ENCODE measurements at regions not wholly inside any gene's neighbourhood (a gene's known extent, or its start where the extent isn't known, plus 50 kb on each side); places are given as distances from the start of the nearest gene placed in this dataset.

DNA sequence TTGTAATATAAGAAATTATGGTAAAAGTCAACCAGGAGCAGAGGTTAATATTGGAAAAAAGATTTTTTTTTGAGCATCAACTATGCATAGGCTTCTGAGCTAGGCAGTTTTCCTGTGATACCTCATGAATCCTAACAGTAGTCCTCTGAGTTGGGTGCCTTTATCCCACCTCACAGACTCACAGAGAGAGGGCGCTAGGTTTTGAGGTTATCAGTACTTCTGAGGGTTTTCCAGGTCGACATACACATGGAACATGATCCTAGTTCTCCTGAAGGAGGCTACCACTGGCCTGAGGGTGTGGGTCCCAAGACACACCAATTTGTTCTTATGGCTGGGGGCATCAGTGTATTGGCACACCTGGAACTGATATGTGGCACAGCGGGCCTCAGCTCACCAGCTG, 358.8 kb upstream of the JAG1 start:
- ChIA-PET CTCF (ENCODE audit: unreplicated experiment) (no interaction called here), POLR2A (no interaction called here)
- no TSS peak for BruUV-seq (replicated peaks)
- TF ChIP-seq, protein P1, sequence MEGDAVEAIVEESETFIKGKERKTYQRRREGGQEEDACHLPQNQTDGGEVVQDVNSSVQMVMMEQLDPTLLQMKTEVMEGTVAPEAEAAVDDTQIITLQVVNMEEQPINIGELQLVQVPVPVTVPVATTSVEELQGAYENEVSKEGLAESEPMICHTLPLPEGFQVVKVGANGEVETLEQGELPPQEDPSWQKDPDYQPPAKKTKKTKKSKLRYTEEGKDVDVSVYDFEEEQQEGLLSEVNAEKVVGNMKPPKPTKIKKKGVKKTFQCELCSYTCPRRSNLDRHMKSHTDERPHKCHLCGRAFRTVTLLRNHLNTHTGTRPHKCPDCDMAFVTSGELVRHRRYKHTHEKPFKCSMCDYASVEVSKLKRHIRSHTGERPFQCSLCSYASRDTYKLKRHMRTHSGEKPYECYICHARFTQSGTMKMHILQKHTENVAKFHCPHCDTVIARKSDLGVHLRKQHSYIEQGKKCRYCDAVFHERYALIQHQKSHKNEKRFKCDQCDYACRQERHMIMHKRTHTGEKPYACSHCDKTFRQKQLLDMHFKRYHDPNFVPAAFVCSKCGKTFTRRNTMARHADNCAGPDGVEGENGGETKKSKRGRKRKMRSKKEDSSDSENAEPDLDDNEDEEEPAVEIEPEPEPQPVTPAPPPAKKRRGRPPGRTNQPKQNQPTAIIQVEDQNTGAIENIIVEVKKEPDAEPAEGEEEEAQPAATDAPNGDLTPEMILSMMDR (conservative IDR thresholded peaks at IDR 0.05; ENCODE audit: low read length), result no peak
- no peak for TF ChIP-seq EZH2phosphoT487 (IDR thresholded peaks at IDR 0.05; ENCODE audit: borderline replicate concordance, low read depth, low read length)
- Histone ChIP-seq H2AFZ (ENCODE audit: low read length) (no peak overlapping the region), H3K9me3 (ENCODE audit: low read length) (no peaks in the 10 kb centered on the region), H3K4me1 (ENCODE audit: insufficient read depth, low read length, poor library complexity, severe bottlenecking) (no peaks in the 10 kb centered on the region), H3K27ac (ENCODE audit: low read depth, low read length, poor library complexity, severe bottlenecking) (no peak overlapping the region), H3K9me2 (ENCODE audit: insufficient read depth, low read length) (no peaks in the 10 kb centered on the region), H4K20me1 (ENCODE audit: insufficient read depth, low read length) (no peaks in the 10 kb centered on the region), H3K79me2 (ENCODE audit: insufficient read depth, low read depth, low read length) (no peaks in the 10 kb centered on the region), H3K36me3 (ENCODE audit: insufficient read depth, low read length) (no peaks in the 10 kb centered on the region), H3K4me2 (ENCODE audit: low read length) (no peak overlapping the region), H3K4me3 (ENCODE audit: low read depth, low read length, poor library complexity, severe bottlenecking) (no peak overlapping the region)
- DNase-seq (ENCODE audit: low spot score), result no peak
- intact Hi-C loops (cut with micrococcal nuclease; ENCODE audit: unreplicated experiment), result no loop called here

DNA sequence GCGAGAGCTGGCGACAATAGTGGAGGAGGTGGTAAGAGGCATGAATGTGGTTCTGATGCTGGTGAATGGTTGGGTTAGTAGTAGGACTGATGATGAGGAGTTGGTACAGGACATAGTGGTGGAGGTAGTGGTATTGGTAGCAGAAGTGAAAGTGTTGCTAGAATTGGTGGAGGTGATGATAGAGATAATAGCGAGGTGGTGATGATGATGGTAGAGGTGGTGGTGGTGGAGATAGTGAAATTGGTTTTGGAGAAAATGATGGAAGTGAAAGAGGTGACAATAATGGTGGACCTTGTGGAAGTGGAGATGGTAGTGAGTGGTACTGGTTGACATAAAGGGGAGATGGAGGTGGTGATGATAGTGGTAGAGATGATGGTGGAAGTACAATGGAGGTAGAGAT, 360.2 kb upstream of the JAG1 start:
- Histone ChIP-seq H3K4me3 (ENCODE audit: low read depth, low read length, poor library complexity, severe bottlenecking) (no peak overlapping the region), H3K9me2 (ENCODE audit: insufficient read depth, low read length) (no peaks in the 10 kb centered on the region), H3K36me3 (ENCODE audit: insufficient read depth, low read length) (no peaks in the 10 kb centered on the region), H3K27ac (ENCODE audit: low read depth, low read length, poor library complexity, severe bottlenecking) (no peak overlapping the region), H3K9me3 (ENCODE audit: low read length) (no peaks in the 10 kb centered on the region), H3K4me1 (ENCODE audit: insufficient read depth, low read length, poor library complexity, severe bottlenecking) (no peaks in the 10 kb centered on the region), H2AFZ (ENCODE audit: low read length) (no peak overlapping the region), H3K4me2 (ENCODE audit: low read length) (no peak overlapping the region), H4K20me1 (ENCODE audit: insufficient read depth, low read length) (no peaks in the 10 kb centered on the region), H3K79me2 (ENCODE audit: insufficient read depth, low read depth, low read length) (no peaks in the 10 kb centered on the region)
- BruUV-seq (replicated peaks), result no TSS peak
- ChIA-PET POLR2A (no interaction called here), CTCF (ENCODE audit: unreplicated experiment) (no interaction called here)
- intact Hi-C loops (cut with micrococcal nuclease; ENCODE audit: unreplicated experiment), result no loop called here
- TF ChIP-seq EZH2phosphoT487 (IDR thresholded peaks at IDR 0.05; ENCODE audit: borderline replicate concordance, low read depth, low read length), result no peak
- TF ChIP-seq, protein P1 (conservative IDR thresholded peaks at IDR 0.05; ENCODE audit: low read length), result no peak
- no peak for DNase-seq (ENCODE audit: low spot score)

DNA sequence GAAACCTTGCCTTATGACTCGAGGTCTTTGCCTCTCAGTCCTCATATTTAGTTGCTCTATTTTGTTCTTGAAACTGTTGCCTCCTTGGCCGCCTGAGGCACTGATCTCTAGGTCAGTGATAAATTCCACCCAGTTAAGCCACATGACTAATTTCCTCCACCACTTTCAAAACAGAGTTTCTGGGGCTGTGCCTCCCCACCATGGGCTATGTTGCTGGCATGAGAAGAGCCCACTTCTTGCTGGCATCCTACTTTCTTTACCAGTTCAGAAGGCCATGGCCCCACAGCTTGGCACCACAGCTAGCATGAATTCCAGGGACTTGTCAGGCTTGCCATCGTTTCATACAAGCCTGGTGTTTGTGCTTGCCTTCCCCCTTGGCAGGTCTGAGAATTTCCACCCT, 361.4 kb upstream of the JAG1 start:
- POLR2A ChIA-PET, result no interaction called here

More for the DNA sequence above, 361.4 kb upstream of the JAG1 start:
- Histone ChIP-seq H3K27ac (ENCODE audit: low read depth, low read length, poor library complexity, severe bottlenecking) (no peak overlapping the region), H3K4me1 (ENCODE audit: insufficient read depth, low read length, poor library complexity, severe bottlenecking) (no peaks in the 10 kb centered on the region), H3K9me2 (ENCODE audit: insufficient read depth, low read length) (no peaks in the 10 kb centered on the region), H3K4me3 (ENCODE audit: low read depth, low read length, poor library complexity, severe bottlenecking) (no peak overlapping the region), H3K79me2 (ENCODE audit: insufficient read depth, low read depth, low read length) (no peaks in the 10 kb centered on the region), H3K4me2 (ENCODE audit: low read length) (no peak overlapping the region), H4K20me1 (ENCODE audit: insufficient read depth, low read length) (no peaks in the 10 kb centered on the region), H2AFZ (ENCODE audit: low read length) (no peak overlapping the region), H3K36me3 (ENCODE audit: insufficient read depth, low read length) (no peaks in the 10 kb centered on the region), H3K9me3 (ENCODE audit: low read length) (no peaks in the 10 kb centered on the region)
- no peak for DNase-seq (ENCODE audit: low spot score)
- no TSS peak for BruUV-seq (replicated peaks)
- intact Hi-C loops (cut with micrococcal nuclease; ENCODE audit: unreplicated experiment), result no loop called here
- CTCF ChIA-PET (ENCODE audit: unreplicated experiment), result no interaction called here
- no peak for TF ChIP-seq EZH2phosphoT487 (IDR thresholded peaks at IDR 0.05; ENCODE audit: borderline replicate concordance, low read depth, low read length)
- TF ChIP-seq, protein P1 (conservative IDR thresholded peaks at IDR 0.05; ENCODE audit: low read length), result no peak
